ENCODE measurements at regions not wholly inside any gene's neighbourhood (a gene's known extent, or its start where the extent isn't known, plus 50 kb on each side); places are given as distances from the start of the nearest gene placed in this dataset.
A peak's percentile ranks its signal among the peaks of the same experiment; 100 is the strongest.

- Histone ChIP-seq H3K79me1 (ENCODE audit: low read depth, low read length) (no peaks in the 10 kb centered on the region), H3K79me2 (ENCODE audit: control insufficient read depth in 1 of 2, insufficient read depth in 2 of 2, low read length in 2 of 2) (no peaks in the 10 kb centered on the region), H3K27ac (ENCODE audit: low read depth, low read length) (no peak overlapping the region), H3K14ac (ENCODE audit: insufficient read length) (no peak overlapping the region), H2BK12ac (ENCODE audit: low read depth, low read length) (no peak overlapping the region), H4K20me1 (replicated peaks in 1 of 2; ENCODE audit: control insufficient read depth in 1 of 2, insufficient read depth in 2 of 2, low read length in 2 of 2) (no peaks in the 10 kb centered on the region), H3K4me2 (ENCODE audit: insufficient read depth in 1 of 2, low read depth in 2 of 2, low read length in 2 of 2) (no peak overlapping the region), H3K27me3 (replicated peaks in 1 of 4; ENCODE audit: control insufficient read depth in 3 of 4, extremely low read depth in 1 of 4, insufficient read depth in 3 of 4, low read length in 3 of 4) (no peaks in the 10 kb centered on the region), H3K56ac (replicated peaks; ENCODE audit: insufficient read length, low read depth, low read length) (no peak overlapping the region), H2AFZ (ENCODE audit: low read length) (no peak overlapping the region), H2BK120ac (replicated peaks; ENCODE audit: low read depth, low read length) (no peak overlapping the region), H4K91ac (replicated peaks; ENCODE audit: insufficient read length, low read length) (no peak overlapping the region), H2AK5ac (ENCODE audit: low read depth, low read length) (no peak overlapping the region), H3K23ac (ENCODE audit: insufficient read length) (no peak overlapping the region), H2BK15ac (ENCODE audit: low read length) (no peak overlapping the region), H4K8ac (ENCODE audit: extremely low read depth, insufficient read depth, low read length) (no peak overlapping the region), H3K9me3 (ENCODE audit: insufficient read depth in 2 of 2, low read depth in 1 of 2, low read length in 1 of 2) (peaks cover 4% of the 10 kb centered on the region in 2 experiments; a peak in 1 of 4 replicates), H3K4me1 (replicated peaks in 1 of 4; ENCODE audit: control insufficient read depth in 3 of 4, insufficient read depth in 4 of 4, low read length in 3 of 4) (no peaks in the 10 kb centered on the region), H3K23me2 (ENCODE audit: low read depth, low read length) (no peaks in the 10 kb centered on the region), H2BK20ac (ENCODE audit: low read length) (no peak overlapping the region), H4K5ac (ENCODE audit: insufficient read length, low read depth, low read length) (no peak overlapping the region), H2BK5ac (ENCODE audit: low read depth, low read length) (no peak overlapping the region), H3K18ac (ENCODE audit: extremely low read depth, low read length) (no peak overlapping the region), H3K36me3 (ENCODE audit: control insufficient read depth in 2 of 4, insufficient read depth in 4 of 4, low read length in 3 of 4) (no peaks in the 10 kb centered on the region), H3K4ac (replicated peaks; ENCODE audit: insufficient read length, low read depth, low read length) (no peak overlapping the region), H3K9ac (replicated peaks in 1 of 4; ENCODE audit: extremely low read depth in 1 of 4, low read depth in 3 of 4, low read length in 3 of 4) (peak overlapping the region in 1 of 4 experiments; percentile 34; a peak in 1 of 7 replicates), H3K4me3 (ENCODE audit: extremely low read depth in 1 of 4, insufficient read depth in 2 of 4, low read depth in 3 of 4, low read length in 4 of 4) (no peak overlapping the region)
- CTCF ChIA-PET (ENCODE audit: partially characterized antibody) = no interaction called here
- 89% methylated on average over 7 of the region's 7 CpGs; no CpG with 5 or more reads in 1 of the 2 experiments for WGBS, 2 experiments (ENCODE audit: extremely low coverage in 1 of 2, insufficient coverage in 1 of 2, insufficient read length in 1 of 2, insufficient replicate concordance in 2 of 2, low coverage in 1 of 2, low lambda C conversion rate in 2 of 2, missing lambda C conversion rate in 1 of 2)
- FAIRE-seq = no peak
- no peak for DNase-seq (ENCODE audit: low read depth in 1 of 2, low spot score in 2 of 2)
- POLR2A ChIA-PET (ENCODE audit: partially characterized antibody) = no interaction called here
- no peak for TF ChIP-seq CHD2 (IDR thresholded peaks at IDR 0.05; ENCODE audit: low read length)
- no peak for TF ChIP-seq USF2 (IDR thresholded peaks at IDR 0.05; ENCODE audit: low read length)
- TF ChIP-seq RFX5 (IDR thresholded peaks at IDR 0.05; ENCODE audit: borderline replicate concordance, low read depth, low read length) = no peak
Observed at GRCh38 chr7:68371985-68372384, 1226.3 kb upstream of the AUTS2 start.

Data from H1 (cell line).